Brain microvascular endothelial cell (primary cell): ENCODE measurements at regions not wholly inside any gene's neighbourhood (a gene's known extent, or its start where the extent isn't known, plus 50 kb on each side); places are given as distances from the start of the nearest gene placed in this dataset.

Experiments used
- DNase-seq: peaks from one replicate; pipeline ENCODE4 v3.0.0-alpha.2; 2020
- H3K27ac ChIP-seq: fragments of 250-450 bp; sonication (Bioruptor Pico); 2 replicates; pipeline ENCODE4 v1.5.1; 2020; ENCODE audit warnings: mild to moderate bottlenecking, moderate library complexity
- H3K27me3 ChIP-seq: fragments of 250-450 bp; sonication (Bioruptor Pico); replicated peaks from 2 replicates; pipeline ENCODE4 v1.5.1; 2020; ENCODE audit warnings: mild to moderate bottlenecking
- H3K36me3 ChIP-seq: fragments of 250-450 bp; sonication (Bioruptor Pico); replicated peaks from 2 replicates; pipeline ENCODE4 v1.5.1; 2020; ENCODE audit warnings: mild to moderate bottlenecking
- H3K4me3 ChIP-seq: 2 replicates; pipeline ENCODE4 v1.5.1; 2011; ENCODE audit warnings: low read depth, mild to moderate bottlenecking, control low read depth, low read length, moderate library complexity
- in situ Hi-C: cut with HindIII; loops from 2 replicates; pipeline ENCODE4 v1.10.0; 2017; ENCODE audit warnings: low sequenced_read_pairs, low pct_ligation_motif_present
- TF ChIP-seq, protein P1 (sequence below): IDR thresholded peaks from 2 replicates; pipeline ENCODE4 v1.5.1; 2011; ENCODE audit warnings: low read depth, mild to moderate bottlenecking, moderate library complexity, low read length, control low read depth, inconsistent platforms; ENCODE audit errors: missing control alignments

DNA sequence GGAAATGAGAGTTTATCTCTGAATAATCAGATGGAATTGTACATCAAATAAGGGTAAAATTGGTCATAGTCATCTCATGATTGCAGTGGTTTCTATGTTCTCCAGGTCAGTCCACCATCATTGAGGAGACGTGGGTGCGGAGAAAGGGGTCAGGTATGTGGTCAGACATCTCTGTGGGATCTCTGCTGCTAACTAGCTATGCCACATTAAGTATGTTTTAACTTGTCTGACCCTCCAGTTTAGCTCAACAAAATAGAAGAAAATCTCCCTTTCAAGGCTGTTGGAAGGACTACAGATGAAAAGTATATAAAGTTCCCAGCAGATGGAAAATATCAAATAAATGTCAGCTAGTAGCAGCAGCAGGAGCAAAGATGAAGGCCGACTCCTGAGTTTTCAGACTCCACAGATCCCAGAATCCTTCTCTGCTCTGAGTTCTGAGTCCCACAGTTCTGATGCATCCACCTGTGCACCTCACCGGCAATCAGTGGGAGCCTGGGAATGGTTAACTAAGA is 106.6 kb upstream of the CYP1B1 start:
- no peaks in the 10 kb centered on the region for H3K36me3 ChIP-seq
- no peak overlapping the region for H3K4me3 ChIP-seq
- TF ChIP-seq, protein P1, sequence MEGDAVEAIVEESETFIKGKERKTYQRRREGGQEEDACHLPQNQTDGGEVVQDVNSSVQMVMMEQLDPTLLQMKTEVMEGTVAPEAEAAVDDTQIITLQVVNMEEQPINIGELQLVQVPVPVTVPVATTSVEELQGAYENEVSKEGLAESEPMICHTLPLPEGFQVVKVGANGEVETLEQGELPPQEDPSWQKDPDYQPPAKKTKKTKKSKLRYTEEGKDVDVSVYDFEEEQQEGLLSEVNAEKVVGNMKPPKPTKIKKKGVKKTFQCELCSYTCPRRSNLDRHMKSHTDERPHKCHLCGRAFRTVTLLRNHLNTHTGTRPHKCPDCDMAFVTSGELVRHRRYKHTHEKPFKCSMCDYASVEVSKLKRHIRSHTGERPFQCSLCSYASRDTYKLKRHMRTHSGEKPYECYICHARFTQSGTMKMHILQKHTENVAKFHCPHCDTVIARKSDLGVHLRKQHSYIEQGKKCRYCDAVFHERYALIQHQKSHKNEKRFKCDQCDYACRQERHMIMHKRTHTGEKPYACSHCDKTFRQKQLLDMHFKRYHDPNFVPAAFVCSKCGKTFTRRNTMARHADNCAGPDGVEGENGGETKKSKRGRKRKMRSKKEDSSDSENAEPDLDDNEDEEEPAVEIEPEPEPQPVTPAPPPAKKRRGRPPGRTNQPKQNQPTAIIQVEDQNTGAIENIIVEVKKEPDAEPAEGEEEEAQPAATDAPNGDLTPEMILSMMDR = no peak
- H3K27ac ChIP-seq = no peak overlapping the region
- H3K27me3 ChIP-seq = no peaks in the 10 kb centered on the region
- no peak for DNase-seq
- in situ Hi-C loops = no loop called here

DNA sequence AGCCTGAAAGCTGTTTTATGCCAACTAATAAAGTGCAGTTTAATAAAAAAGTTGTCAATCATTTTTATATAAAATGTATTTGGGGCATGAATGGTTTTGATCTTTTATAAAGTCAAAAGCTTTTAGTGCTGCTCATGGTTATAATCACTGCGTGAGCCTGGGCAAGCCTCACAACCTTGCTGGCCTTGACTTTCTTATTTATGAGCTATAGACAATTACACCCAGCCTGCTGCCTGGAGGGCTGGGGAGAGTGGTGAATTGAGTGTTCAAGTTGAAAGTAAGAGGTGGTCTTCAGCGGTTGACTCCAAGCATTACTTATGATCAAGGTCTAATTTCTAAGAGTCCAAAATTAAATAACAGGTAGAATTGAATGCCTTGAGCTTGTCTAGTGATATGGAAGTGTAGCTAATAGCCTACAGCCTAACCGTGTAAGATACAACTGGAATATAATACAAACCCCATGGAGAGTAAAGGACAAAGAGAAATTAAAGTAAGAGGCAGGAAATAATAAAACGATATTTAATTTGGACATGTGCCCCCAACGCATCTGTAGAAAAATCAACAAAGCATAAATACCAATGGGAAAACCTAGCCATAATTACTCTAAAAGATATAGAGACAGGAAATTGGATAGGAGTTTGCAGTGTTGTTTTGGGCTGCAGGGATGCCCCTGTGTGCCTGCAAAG is 106.0 kb upstream of the CYP1B1 start:
- DNase-seq = no peak
- no peaks in the 10 kb centered on the region for H3K36me3 ChIP-seq
- no peaks in the 10 kb centered on the region for H3K27me3 ChIP-seq
- no peak overlapping the region for H3K27ac ChIP-seq
- in situ Hi-C loops = no loop called here
- TF ChIP-seq, protein P1 = no peak
- no peak overlapping the region for H3K4me3 ChIP-seq

GRCh38 chr2:38180754-38181153 is 104.8 kb upstream of the CYP1B1 start:
- no peak for DNase-seq
- Histone ChIP-seq H3K4me3 (no peak overlapping the region), H3K36me3 (no peaks in the 10 kb centered on the region), H3K27me3 (no peaks in the 10 kb centered on the region), H3K27ac (no peak overlapping the region)
- TF ChIP-seq, protein P1 = no peak
- in situ Hi-C loops = no loop called here

DNA sequence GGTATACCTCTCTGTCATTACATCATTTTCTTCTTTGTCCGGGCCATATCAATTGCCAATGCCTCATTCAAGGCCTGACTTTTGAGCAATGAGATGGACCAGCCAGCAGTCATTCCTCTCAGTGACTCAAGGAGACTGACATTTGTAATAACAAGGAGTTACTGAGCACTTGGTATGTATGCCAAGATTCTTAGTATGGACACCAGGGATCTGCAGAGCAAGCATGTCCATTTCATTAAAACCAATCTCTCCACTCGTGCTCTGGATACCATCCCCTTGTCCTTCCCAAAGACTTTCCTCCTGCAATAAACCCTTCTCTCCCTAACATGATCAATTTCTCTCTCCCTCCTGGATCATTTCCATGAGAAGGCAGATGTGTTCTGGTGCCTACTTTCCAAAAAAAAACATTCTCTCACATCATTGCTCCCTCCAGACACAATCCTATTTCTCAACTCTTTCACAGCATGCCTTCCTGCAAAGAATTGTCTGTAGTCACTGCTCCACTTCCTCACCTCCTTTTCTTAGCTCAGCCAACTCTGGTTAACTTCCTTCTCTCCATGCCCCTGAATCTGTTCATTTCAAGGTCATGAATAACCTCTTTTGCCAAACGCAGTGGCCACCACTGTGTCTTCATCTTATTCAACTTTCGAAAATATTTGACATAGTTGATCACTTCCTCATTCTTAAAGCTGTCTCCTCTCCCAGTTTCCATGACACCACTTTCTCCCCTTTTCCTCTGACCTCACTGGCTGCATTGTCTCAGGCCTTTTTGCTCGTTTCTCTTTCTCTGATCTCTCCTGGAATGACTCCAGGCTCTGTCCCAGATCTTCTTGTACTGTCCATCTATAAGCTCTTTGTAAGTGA is 102.8 kb upstream of the CYP1B1 start:
- TF ChIP-seq, protein P1 = no peak
- peak; percentile 96 for DNase-seq
- Histone ChIP-seq H3K27ac (peak overlapping the region; percentile 58), H3K27me3 (no peaks in the 10 kb centered on the region), H3K4me3 (no peak overlapping the region), H3K36me3 (no peaks in the 10 kb centered on the region)
- in situ Hi-C loops = no loop called here

GRCh38 chr2:38178119-38178518 is 102.2 kb upstream of the CYP1B1 start:
- no peak overlapping the region for H3K4me3 ChIP-seq
- TF ChIP-seq, protein P1 = peak; percentile 30
- no peaks in the 10 kb centered on the region for H3K27me3 ChIP-seq
- DNase-seq = peak; percentile 35
- H3K36me3 ChIP-seq = no peaks in the 10 kb centered on the region
- peak overlapping the region; percentile 58 for H3K27ac ChIP-seq
- in situ Hi-C loops = no loop called here
